CD4-positive, alpha-beta T cell treated with Interleukin-1 beta for 1 hour (primary cell): ENCODE measurements at regions not wholly inside any gene's neighbourhood (a gene's known extent, or its start where the extent isn't known, plus 50 kb on each side); places are given as distances from the start of the nearest gene placed in this dataset.

Experiments
- DNase-seq, 2 donors: peaks; one replicate each; pipeline ENCODE4 v3.0.0-alpha.2; 2020 to 2022

DNA sequence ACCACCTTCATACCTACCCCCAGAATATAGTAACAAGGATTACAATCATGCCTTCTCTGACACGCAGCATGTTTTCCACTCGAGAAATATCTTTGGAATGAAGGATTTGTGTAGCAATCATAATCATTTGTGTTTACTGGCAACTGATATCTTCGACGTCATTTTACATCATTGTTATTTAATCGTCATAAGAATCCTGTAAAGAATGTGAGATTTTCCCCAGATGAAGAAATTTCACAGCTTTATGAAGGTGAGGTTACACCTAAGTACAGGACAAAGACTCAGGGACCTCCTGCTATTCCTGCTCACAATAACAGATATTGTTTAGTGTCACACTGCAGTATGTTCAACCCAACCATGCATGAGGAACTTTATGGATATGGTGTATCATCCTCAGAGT lies 198.2 kb upstream of the LDB2 start:
- no peak for DNase-seq

DNA sequence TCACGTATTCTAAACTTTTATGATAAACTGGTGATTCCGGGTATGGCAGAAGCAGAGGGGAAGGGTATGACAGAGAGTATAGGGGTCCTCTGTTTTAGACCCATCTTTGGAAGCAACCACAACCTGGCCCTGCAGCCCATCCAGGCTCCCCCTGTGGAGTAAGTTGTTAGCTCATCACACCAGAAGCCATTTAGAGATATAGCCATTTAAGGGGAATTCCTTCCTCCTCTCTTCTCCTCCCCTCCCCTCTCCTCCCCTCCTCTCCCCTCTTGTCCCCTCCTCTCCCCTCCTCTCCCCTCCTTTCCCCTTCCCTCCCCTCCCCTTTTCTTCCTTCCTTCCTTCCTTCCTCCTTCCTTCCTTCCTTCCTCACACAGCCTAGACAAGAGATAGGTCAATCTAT lies 197.3 kb upstream of the LDB2 start:
- DNase-seq, result no peak

- no peak for DNase-seq
Observed at GRCh38 chr4:17094876-17095210, 196.4 kb upstream of the LDB2 start.

- DNase-seq, result no peak
Observed at GRCh38 chr4:17094159-17094875, 195.9 kb upstream of the LDB2 start.

GRCh38 chr4:17093481-17093880 lies 195.0 kb upstream of the LDB2 start:
- no peak for DNase-seq

- no peak for DNase-seq
Observed at GRCh38 chr4:17092736-17093437, 194.4 kb upstream of the LDB2 start.

GRCh38 chr4:17091104-17091503 lies 192.7 kb upstream of the LDB2 start:
- no peak for DNase-seq

DNA sequence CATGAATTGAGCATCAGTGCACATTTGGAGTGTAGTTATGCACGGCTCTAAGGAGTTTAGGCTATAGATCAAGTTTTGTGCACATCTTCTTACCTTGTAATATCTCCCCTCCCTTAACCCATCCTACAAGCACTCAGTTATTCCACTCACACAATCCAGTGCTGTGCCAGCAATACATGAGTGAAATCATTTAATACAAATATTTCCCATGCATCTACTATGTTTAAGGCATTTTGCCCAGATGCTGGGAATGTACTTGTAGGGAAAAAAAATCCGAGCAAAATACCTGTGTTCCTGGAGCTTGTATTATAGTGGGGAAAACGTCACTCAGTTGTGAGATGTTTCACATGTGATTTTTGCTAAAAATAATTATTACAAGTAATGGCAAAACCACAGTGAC lies 191.6 kb upstream of the LDB2 start:
- no peak for DNase-seq

DNA sequence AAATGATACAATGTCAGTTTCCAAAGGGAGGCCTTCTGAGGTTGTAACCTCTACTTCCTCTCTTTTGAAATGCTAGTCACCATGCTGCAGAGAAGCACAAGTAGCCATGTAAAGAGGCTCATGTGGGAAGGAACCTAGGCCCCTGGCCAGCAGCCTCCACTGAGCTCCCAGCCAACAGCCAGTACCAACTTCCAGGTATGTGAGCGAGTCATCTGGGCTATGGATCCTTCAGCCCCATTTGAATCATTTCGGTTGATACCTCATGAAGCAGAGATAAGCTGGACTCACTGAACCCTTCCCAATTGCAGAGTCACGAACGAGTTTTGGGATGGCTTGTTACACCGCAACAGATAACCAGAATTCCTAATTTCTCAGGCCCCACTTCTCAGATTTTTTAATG lies 187.0 kb upstream of the LDB2 start:
- no peak for DNase-seq

DNA sequence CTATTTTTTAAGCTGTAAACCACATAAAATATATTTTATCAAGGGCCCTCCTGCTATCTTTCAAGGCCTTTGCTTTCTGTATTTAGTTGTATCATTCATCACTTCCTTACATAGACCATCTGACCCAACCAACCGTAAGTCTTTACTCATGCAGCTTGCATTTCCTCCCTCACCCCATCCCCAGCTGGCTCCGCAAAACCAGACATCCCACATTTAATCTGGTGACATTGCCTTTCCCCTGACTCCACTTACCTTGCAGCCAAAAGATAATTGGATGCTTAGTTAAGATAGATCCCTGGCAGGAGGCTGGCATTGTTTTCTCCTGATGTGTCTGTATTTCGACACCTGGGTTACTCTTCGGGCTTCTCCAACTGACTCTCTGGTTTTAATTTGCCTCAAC lies 183.7 kb upstream of the LDB2 start:
- no peak for DNase-seq

- no peak for DNase-seq
Observed at GRCh38 chr4:17081179-17081578, 182.7 kb upstream of the LDB2 start.

DNA sequence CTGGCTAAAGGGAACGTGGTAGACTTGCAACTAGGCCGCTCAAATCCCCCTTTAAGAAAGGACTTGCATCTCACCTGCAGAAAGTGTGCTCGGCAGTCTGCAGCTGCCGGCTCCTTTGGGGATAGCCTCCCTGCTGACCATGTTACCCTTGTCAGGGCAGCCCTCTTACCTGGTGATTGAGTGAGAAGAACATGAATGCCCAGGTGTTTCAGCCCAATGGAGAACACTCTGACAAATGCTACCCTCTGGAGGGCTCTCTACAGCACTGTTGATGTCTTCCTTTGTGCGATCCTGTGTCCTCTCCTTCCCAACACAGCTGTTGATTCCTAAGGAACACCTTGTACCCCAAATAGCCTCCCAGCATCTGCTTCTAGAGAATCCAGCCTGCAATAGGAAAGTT lies 178.7 kb upstream of the LDB2 start:
- DNase-seq, result no peak

DNA sequence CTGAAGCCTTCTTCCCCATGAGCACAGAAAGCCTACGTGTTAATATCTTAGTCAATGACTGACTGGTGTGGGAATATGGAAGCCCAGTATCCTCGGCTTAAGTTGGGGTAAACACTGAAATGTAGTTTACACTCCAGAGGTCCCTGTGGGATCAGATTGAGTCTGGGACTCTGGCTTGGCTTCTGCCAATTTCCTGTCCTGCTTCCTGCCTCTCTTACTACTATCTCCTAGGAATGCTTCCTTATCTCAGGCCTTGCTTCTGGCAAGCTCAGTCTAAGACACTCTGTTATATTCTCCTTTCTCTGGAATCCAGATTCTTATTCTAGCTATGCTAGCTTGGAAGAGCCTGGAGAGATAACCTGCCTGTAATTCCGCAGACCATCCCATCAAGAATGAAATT lies 174.0 kb upstream of the LDB2 start:
- no peak for DNase-seq

- no peak for DNase-seq
Observed at GRCh38 chr4:17068891-17069290, 170.4 kb upstream of the LDB2 start.

GRCh38 chr4:17068392-17068791 lies 169.9 kb upstream of the LDB2 start:
- DNase-seq, result no peak

DNA sequence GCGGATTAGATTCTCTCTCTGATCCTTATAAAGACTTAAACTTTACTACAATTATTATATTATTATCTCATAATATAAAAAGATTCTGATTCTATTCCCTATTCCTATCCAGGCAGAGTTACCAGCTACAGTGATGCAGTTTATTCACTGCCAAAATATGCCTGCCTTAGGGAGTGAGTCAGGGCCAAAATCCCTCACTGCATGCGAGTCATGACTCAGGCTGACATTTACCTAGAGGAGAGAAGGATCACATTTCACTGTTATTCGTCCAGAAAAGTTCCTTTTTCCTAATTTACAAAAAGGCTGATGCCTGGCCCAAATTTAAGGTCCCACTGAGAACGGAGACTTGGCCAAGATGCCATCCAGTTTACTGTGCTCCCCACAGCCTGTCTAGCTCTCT lies 168.5 kb upstream of the LDB2 start:
- no peak for DNase-seq

DNA sequence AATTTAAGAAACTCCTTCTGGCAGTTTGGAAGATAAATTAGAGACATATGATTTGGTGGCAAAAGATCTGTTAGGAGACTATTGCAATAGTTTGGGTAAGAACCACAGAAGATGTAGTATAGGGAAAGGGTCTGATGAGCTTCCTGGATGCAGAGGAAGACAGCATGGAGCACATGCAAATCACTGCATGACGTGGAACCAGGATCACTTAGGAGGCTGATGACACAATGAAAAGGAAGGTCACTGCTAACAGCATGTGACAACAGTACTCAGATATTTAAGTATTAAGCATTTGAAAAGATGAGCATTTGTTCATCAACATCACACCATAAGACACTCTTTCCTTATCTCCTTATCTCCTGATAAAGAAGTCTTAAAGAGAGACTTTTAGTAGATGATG lies 167.8 kb upstream of the LDB2 start:
- DNase-seq, result no peak

DNA sequence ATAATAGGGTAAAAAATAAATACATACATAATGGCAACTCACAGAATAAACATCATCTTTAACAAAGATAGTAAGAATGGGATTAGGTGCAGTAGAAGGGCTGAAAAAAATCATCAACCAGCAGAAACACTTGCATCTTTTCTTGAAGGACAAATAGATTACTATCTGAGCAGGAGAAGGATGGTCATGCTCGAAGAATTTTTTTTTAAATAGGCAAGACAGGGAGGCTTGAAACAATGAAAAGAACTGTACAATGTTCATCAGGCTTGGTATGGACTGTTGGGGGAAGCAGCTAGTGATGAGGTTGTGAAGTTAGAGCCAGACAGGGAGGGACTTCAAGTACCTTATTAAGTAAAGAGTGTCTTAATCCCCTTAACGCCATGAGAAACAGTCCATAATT lies 167.4 kb upstream of the LDB2 start:
- DNase-seq, result no peak

DNA sequence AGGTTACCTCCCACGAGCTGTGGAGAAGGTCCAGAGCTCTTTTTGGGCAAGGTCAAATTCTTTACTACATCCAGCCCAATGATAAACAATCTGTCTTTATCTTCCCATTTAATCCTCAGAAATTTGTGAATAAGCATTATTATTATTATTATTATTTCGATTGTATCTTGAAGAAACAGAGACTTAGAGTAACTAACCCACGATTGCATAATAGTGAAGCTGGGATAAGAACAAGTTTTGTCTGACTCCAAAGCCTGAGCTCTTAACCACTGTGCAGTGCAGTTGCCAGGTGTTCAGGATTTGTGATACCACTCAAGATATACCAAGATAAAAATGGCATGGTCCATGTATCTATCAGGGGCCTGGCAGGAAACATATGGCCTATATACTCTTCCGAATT lies 166.5 kb upstream of the LDB2 start:
- DNase-seq, result no peak

GRCh38 chr4:17063888-17064287 lies 165.4 kb upstream of the LDB2 start:
- DNase-seq, result no peak

DNA sequence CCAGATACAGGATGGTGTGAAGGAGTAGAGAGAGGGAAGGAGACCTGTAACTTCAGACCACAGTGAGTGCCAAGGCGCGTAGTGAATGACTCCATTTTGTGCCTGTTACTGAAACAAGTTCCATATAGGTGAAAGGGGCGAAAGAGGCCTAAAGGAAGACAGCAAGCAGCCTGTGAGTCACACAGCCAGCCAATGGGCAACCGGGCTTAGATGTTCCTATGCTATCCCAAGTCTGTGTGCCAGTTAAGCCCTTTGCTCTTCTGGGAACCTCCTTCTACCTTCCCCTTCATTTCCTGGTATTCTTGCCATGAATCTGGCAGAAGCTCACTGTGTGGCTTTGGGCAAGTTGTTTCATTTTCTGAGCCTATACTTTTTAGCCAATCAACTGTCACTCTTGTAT lies 161.8 kb upstream of the LDB2 start:
- DNase-seq, result no peak

- no peak for DNase-seq
Observed at GRCh38 chr4:17058916-17059741, 160.7 kb upstream of the LDB2 start.

GRCh38 chr4:17058536-17058915 lies 160.1 kb upstream of the LDB2 start:
- no peak for DNase-seq

DNA sequence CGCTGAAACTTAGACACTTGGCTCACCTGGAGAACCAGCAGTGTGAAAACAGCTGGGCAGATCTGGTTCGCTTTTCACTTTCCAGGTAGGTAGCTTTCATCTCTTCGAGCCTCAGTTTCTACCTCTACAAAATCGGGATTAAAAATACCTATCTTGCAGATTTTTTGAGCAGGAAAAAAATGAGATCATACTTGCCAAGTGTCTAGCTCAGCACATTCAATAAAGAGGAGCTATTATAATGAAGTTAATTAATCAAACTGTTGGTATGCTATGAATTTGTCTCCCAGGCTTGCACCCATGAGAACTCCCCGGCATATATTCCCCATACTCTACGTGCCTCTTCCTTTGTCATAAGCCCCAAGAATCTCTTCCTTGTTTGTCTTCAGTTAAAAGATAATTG lies 158.6 kb upstream of the LDB2 start:
- no peak for DNase-seq
